SIG-M5 (cell line): ENCODE measurements at regions not wholly inside any gene's neighbourhood (a gene's known extent, or its start where the extent isn't known, plus 50 kb on each side); places are given as distances from the start of the nearest gene placed in this dataset.
"Not testable (repeated sequence)": the region's sequence is repeated elsewhere in the genome, so short reads cannot be mapped to it uniquely, and the experiment has no call there.

Experiments
- DNase-seq: peaks from one replicate; lab custom pipeline; 2025; lab: John Stamatoyannopoulos, UW

DNA sequence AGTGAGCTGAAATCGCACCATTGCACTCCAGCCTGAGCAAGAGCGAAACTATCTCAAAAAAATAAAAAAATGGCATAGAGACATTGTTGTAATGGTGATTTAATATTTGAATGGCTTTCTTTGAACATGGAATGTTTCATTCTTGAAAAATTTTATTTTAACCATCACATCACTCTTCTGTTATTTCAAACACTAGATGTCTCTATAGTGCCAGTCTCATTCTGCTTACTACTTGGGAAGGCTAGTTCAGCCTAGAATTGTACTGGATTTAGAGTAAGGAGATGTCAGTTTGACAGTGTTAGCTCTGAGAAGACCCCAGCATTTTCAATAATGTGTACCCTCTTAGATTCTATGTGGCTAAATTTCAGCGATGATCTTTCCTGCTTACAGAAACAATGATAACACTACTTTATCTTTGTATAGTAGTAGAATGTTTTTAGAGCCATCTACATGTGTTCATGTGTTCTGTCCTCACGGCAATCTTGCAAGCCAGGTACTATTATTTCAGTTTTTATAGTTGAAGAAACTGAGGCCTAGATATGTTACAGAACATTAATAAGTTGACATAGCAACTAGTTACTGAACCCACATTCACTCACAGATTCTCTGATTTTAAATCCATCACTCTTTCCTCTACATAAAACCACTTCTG lies 142.9 kb upstream of the ZSWIM2 start:
- DNase-seq: no peak

DNA sequence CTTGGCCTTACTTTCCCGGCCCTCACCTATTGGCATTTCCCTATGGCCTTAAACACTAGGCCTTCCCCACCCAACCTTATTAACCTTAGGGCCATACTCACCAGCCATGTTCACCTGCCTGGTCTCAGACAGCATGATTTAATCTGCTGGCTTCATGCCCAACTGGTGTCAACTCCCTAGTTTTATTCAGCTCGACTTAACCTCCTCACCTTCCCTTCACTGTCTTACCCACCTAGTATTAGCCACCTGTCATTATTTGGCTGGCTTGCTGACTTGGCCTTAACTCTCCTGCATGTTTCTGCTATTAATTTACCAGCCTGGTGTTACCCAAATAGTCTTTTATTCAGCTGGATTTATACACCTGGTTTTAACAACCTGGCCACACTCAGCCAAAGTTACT lies 136.0 kb upstream of the ZSWIM2 start:
- no peak for DNase-seq

DNA sequence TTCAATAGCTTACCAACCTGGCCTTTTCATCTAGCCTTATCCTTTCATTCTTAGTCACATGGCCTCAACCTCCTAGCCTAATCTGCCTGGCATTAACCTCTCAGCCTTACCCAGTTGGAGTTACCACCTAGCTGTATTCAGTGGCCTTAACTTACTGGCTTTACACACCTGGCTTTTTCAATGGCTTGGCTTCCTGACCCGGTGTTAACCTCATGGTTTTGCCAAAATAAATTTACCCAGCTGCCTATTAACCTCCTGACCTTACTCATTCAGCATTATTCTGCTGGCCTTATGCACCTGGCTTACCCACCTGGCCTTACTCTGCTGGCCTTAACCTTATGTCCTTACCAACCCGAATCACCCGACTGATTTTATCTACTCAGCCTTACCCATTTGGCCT lies 135.5 kb upstream of the ZSWIM2 start:
- no peak for DNase-seq

- DNase-seq: no peak
Measured at GRCh38 chr2:186980787-186981550, 132.0 kb upstream of the ZSWIM2 start.

DNA sequence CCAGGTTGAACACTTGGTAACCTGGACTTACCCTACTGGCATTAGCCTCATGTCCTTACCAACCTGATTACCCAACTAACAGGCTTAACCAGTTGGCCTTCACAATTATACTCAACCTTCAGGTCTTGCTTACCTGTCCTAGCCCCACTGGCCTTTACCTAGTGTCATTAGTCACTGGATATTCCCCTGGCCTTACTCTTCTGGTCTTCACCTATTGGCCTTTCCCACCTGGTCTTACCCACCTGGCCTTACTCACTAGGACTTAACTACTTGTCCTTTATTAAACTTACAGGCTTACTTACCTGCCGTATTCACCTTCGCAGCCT lies 131.1 kb upstream of the ZSWIM2 start:
- no peak for DNase-seq

DNA sequence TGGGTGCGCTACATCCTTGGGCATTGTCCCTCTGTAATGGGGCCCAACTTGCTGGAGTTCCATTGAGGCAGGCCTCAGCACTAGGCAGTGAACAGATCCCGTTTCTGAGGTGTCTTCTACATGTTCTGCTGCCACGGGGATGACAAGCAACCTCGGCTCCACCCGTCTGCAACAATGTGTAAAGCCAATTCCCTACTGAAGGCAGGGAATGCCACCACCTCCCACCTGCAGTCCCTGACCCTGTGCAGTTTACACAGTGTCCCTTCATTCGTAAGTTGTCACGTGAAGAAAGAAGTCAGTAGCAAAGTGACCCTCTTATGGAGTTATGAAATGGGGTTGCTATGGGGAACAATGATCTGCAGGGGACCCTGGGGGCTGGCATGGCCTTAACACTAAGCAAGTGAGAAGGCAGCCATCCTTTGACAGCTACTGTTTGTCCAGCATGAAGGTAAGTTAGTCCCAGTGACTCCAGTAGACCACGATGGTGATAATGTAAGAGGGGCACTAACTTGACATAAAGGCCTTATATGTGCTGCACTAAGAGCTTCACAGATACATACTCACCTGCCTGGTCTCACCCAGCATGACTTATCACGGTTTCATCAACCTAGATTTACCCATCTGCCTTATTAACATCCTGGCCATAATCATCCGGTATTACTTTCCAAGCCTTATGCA lies 130.6 kb upstream of the ZSWIM2 start:
- no peak for DNase-seq

GRCh38 chr2:186977433-186978045 lies 128.6 kb upstream of the ZSWIM2 start:
- DNase-seq: no peak

DNA sequence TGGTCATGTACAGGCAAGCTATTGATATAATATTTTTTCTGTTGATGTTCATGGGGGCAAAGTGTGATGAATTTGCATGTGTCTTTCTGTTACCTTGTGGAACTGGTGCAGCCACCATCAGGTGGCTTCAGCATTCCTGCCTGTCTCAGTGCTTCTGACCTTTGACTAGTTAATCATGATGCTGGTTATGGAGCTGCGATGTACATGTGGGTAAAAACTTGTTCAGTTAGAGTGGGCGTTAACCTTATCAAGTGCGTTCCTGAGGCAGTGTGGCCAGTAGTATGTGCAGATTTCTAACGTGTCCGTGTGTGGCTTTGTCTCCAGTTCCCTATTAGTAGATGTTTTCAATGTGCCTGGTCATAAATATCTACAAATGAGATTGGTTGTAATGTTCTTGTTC lies 127.4 kb upstream of the ZSWIM2 start:
- DNase-seq: no peak

DNA sequence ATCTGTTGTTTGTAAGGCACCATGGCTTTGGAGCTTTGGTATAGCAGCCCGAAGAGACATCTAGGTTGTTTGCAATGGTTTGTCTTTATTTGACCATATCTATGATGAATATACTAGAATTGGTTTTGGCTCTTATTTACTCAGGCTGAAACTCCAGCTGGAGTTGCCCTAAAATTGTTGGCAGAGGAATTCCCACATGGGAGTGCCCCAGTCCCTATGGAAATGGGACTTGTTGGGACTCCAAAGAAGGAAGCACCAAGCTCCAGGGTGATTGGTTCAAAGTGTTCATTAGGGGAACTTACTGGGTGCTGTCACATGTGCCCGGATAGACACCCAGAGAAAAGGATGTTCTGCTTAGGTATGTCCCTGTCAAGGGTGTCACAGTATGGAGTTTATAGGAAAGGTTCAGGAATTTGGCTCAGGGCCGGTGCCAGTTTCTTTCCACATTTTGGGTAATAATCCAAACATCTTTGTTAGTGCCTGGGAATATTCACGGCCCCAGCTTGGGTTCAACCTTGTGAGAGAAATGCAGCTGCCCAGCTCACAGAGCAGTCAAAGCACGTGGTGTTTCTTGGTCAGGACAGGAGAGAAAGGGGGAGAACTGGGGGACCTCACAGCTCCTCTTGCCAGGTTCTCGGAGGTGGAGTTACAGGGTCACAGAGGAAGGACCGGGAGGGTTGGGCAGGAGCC lies 123.5 kb upstream of the ZSWIM2 start:
- DNase-seq: no peak

DNA sequence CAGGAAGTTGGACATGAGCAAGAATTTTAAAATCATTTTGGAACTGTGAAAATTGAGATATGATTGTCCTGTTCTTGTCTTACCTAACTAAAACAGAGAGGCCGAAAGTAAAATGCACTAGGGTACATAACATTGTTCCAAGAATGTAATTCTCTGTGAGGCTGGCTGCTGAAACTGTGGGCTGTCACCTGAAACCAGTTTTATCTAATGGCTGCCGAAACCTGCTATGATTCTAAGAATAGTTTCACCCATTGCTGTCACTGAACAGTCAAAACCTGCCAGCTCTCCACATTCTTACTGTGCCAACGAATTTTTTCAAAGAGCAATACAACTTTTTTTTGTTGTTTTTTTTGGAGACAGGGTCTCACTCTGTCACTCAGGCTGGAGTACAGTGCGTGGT lies 119.3 kb upstream of the ZSWIM2 start:
- no peak for DNase-seq

GRCh38 chr2:186966015-186966414 lies 117.0 kb upstream of the ZSWIM2 start:
- no peak for DNase-seq

DNA sequence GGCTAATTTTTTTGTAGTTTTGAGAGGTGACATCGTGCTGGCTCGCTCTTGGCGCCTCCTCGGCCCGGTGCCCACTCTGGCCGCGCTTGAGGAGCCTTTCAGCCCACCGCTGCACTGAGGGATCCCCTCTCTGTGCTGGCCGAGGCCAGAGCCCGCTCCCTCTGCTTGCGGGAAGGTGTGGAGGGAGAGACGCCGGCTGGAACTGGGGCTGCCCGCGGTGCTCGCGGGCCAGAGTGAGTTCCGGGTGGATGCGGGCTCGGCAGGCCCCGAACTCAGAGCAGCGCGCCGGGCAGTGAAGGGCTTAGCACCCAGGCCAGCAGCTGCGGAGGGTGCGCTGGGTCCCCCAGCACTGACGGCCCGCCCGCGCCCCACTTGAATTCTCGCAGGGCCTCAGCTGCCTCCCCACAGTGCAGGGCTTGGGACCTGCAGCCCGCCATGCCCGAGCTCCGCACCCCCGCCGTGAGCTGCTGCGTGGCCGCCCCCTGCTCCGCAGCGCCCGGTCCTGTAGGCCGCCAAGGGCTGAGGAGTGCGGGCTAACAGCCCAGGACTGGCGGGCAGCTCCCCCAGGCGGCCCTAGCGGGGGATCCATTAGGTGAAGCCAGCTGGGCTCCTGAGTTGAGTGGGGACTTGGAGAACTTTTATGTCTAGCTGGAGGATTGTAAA lies 113.2 kb upstream of the ZSWIM2 start:
- no peak for DNase-seq

- DNase-seq: not testable (repeated sequence)
Measured at GRCh38 chr2:186960241-186960640, 111.3 kb upstream of the ZSWIM2 start.

GRCh38 chr2:186959486-186959885 lies 110.5 kb upstream of the ZSWIM2 start:
- DNase-seq: no peak

DNA sequence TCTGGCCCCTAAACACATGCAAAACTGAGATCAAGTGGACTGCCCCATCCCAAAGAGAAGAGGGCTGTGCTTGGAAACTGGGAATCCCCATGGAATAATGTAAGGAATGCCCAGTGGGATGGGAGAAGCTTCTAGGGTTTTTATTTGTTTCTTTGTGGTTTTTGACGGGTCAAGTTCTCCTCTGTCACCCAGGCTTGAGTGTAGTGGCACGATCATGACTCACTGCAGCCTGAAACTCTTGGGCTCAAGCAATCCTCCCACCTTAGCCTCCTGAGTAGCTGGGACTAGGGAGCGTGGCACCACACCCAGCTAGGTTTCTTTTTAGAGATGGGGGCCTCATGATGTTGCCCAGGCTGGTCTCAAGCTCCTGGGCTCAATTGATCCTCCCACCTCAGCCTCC lies 101.7 kb upstream of the ZSWIM2 start:
- no peak for DNase-seq

GRCh38 chr2:186949726-186950256 lies 100.8 kb upstream of the ZSWIM2 start:
- DNase-seq: no peak

DNA sequence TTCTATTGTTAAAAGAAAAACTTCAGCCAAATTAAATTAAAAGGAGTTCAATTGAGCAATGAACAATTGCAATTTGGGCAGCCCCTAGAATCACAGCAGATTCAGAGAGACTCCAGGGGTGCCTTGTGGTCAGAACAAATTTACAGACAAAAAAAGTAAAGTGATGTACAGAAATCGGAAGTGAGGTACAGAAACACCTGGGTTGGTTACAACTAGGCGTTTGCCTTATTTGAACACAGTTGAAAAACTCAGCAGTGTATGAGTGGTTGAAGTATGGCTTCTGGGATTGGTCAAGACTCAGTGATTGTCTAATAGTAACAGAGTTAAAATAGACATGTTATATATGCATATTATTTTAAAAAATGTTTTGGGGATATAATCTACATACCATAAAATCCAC lies 98.5 kb upstream of the ZSWIM2 start:
- no peak for DNase-seq

GRCh38 chr2:186946896-186947467 lies 98.0 kb upstream of the ZSWIM2 start:
- DNase-seq: no peak

GRCh38 chr2:186941853-186942252 lies 92.9 kb upstream of the ZSWIM2 start:
- no peak for DNase-seq

DNA sequence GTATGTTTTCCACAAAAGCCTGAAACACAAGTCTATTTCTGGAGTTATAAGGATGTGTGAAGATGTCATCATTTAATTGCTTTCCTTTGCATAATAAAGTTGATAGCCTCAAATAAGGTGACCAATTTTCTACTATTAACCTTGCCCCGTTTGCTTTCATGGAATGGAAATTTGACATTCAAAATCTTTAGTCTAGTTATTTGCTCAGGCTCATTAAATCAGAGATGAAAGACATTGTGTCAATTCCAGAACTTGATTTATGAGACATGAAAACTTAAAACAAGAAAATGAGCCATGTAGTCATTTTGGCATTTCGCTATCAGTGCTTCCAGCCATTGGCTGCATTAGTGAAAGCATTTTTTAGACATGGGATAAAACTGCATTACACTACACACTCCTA lies 91.5 kb upstream of the ZSWIM2 start:
- no peak for DNase-seq

- no peak for DNase-seq
Measured at GRCh38 chr2:186934420-186934819, 85.5 kb upstream of the ZSWIM2 start.
